SK-MEL-5 (cell line): ENCODE measurements at regions not wholly inside any gene's neighbourhood (a gene's known extent, or its start where the extent isn't known, plus 50 kb on each side); places are given as distances from the start of the nearest gene placed in this dataset.

Source experiments
- DNase-seq: peaks from one replicate; pipeline ENCODE4 v3.0.0-alpha.2; 2016; ENCODE audit warnings: low read depth, low spot score
- in situ Hi-C: cut with HindIII; loops from 2 replicates; pipeline ENCODE4 v1.10.0; 2016; ENCODE audit warnings: low sequenced_read_pairs, high pct_unique_total_duplicates, low pct_unique_long_range_greater_than_20kb

- in situ Hi-C loops: no loop called here
- no peak for DNase-seq
These were observed 499.1 kb downstream of the KCNJ2 start for GRCh38 chr17:70668276-70668937.

GRCh38 chr17:70668938-70669778, 499.8 kb downstream of the KCNJ2 start:
- in situ Hi-C loops: no loop called here
- DNase-seq: no peak

- DNase-seq: no peak
- in situ Hi-C loops: no loop called here
These were observed 504.7 kb downstream of the KCNJ2 start for GRCh38 chr17:70674061-70674460.

- in situ Hi-C loops: no loop called here
- no peak for DNase-seq
These were observed 505.8 kb downstream of the KCNJ2 start for GRCh38 chr17:70675070-70675590.

GRCh38 chr17:70677783-70678647, 508.7 kb downstream of the KCNJ2 start:
- DNase-seq: no peak
- in situ Hi-C loops: no loop called here

DNA sequence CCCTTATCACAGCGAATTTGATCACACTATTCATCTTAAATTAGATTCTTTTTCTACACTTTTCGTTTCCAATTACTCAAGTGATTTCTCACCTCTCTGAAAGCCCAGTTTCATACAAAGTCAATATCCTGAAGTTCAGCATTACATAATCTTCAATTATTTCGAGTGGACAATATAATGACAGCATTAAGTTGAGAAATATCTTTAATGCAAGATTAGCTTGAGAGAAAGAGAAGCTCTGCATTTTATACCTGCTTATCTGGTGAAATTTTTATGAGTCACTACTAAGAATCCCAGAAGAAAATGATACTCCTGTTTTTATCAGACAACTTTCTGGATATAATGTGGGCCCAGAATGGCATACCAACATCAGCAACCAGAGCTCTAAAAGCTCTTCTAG, 509.6 kb downstream of the KCNJ2 start:
- in situ Hi-C loops: no loop called here
- no peak for DNase-seq

DNA sequence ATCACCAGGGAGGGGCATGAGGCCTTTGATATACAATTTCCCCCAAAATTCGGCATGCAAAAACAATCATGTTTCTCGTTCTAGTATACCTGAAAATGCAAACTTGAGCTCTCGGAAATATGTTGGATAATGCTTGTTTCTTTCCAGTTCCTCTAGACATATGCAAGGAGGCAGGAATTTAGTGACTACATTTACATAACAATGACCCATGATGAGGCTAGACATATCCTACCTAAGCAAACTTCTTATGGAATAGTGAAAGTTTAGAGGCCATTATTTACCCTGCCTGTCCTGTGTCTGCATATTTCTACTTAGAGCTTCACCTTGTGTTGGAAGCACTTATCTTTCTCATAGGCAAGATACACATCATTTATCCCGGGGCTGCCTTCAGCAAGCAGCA, 514.6 kb downstream of the KCNJ2 start:
- in situ Hi-C loops: no loop called here
- no peak for DNase-seq

GRCh38 chr17:70687421-70687820, 518.1 kb downstream of the KCNJ2 start:
- in situ Hi-C loops: no loop called here
- DNase-seq: no peak

DNA sequence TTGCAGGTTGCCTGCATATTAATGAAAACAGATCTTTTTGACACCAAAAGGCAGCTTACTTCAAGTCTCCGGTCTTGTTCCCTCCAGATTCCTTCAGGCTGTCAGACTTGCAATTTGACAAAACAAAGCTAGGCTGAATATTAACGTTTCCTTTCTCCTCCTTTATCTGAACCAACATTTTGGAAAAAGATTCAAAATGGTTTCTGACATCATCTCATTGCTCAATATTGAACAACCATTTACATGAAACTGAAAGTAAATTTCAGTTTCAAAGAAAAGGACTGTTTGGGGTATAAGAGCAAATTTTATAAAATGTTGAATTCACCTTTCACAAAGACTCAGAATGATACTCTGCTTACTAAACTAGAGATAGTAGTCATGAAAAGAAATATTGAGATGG, 521.8 kb downstream of the KCNJ2 start:
- no peak for DNase-seq
- in situ Hi-C loops: no loop called here

DNA sequence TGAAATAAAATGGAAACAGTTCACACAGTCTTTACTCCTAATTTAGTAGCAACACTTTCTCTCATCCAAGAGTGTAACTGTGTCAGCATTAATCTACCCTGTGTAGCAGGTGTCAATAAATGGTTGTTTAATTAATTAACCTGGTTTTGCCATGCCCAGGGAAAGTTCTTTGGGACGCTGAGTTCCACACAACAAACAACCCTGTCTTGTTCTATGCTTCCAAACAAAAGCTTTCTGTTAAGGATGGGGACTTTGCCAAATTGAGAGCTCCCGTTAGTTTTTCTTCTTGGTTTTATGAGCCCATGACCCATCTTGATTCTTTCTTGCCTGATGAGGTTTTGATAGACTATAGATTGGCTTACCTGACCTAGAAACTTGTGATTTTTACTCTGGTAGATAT, 530.1 kb downstream of the KCNJ2 start:
- DNase-seq: no peak
- in situ Hi-C loops: no loop called here

GRCh38 chr17:70702683-70703255, 533.4 kb downstream of the KCNJ2 start:
- in situ Hi-C loops: no loop called here
- DNase-seq: no peak

DNA sequence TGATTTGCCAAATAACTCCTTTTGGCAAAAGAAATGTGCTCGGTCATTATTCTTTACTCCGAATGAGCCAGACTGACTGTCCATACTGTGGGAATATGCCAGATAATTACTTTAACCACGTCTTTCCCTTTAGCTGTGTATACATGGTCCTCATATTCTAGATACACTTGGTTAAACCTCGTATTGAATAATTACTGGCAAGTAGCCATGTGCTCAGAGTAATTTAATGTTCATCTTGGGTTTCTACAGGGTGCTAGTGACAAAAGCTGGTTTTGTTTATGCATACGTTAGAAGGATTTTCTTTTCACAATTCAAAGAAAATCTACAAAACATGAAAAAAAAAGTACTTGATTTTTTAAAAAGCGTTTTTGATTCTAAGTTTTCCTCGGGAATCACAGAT, 540.3 kb downstream of the KCNJ2 start:
- in situ Hi-C loops: no loop called here
- no peak for DNase-seq

- no peak for DNase-seq
- in situ Hi-C loops: no loop called here
These were observed 544.4 kb downstream of the KCNJ2 start for GRCh38 chr17:70713694-70714093.

DNA sequence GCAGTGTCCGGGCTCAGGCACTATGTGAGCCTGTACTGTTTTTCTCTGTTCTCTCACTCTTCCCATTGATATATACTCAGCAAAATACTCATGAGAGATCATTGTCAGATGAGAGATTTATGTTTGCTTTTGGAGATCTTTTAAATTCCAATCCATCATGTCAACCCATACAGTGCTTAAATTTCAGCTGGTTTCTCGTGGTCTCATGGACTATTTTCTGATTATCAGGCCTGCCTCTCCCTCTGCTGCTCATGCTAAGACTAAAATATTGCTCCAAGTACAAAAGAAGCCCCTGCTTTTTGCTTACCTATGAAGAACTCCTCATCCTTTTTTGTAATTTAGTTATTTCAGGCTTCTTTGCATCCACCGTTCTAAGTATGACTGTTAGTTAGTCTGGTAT, 547.2 kb downstream of the KCNJ2 start:
- in situ Hi-C loops: no loop called here
- no peak for DNase-seq

- DNase-seq: no peak
- in situ Hi-C loops: no loop called here
These were observed 547.7 kb downstream of the KCNJ2 start for GRCh38 chr17:70717042-70717441.

DNA sequence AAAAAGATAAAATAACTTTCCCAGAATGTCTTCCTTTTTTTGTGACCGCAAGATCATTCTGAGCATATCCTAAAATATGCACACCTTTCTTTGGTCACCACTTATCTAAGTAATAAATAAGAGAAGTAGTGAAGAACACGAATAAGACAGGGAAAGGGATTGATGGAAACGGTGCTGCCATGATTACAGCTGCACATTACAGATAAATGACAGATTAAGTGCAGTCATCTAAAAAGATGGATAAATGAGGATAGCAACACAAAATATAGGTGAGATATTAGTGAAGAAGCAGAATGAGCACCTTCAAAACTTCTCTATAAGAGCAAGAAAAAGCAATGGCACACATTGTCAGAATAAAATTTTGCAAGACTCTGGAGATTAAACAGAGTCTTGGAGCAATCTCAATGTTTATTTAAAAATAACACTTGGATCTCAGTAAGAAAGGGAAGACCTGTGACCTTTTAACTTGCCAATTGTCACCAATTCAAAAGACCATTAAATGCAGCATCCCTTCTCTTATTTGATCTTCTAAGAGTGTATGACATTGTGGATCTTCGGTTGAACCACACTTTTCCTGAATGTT, 567.1 kb downstream of the KCNJ2 start:
- DNase-seq: no peak
- in situ Hi-C loops: no loop called here

GRCh38 chr17:70739065-70739464, 569.7 kb downstream of the KCNJ2 start:
- in situ Hi-C loops: no loop called here

More at GRCh38 chr17:70739065-70739464, 569.7 kb downstream of the KCNJ2 start:
- no peak for DNase-seq
